ENCODE measurements at regions not wholly inside any gene's neighbourhood (a gene's known extent, or its start where the extent isn't known, plus 50 kb on each side); places are given as distances from the start of the nearest gene placed in this dataset.

GRCh38 chr16:26525856-26526255 is 540.9 kb upstream of the C16orf82 start:
- TF ChIP-seq CTCF (CRISPR knock-in tag; IDR thresholded peaks at IDR 0.05) (no peak), THAP9 (CRISPR knock-in tag; IDR thresholded peaks at IDR 0.05; ENCODE audit: borderline replicate concordance) (no peak), ZC3H13 (CRISPR knock-in tag; IDR thresholded peaks at IDR 0.05) (no peak), ZKSCAN8 (CRISPR knock-in tag; IDR thresholded peaks at IDR 0.05; ENCODE audit: borderline replicate concordance) (no peak), ZNF558 (CRISPR knock-in tag; IDR thresholded peaks at IDR 0.05; ENCODE audit: borderline replicate concordance) (no peak), ISX (CRISPR knock-in tag; conservative IDR thresholded peaks at IDR 0.05) (no peak), TCF7 (IDR thresholded peaks at IDR 0.05; ENCODE audit: low read depth) (no peak), ZNF788 (CRISPR knock-in tag; IDR thresholded peaks at IDR 0.05; ENCODE audit: borderline replicate concordance) (no peak), MED8 (CRISPR knock-in tag; IDR thresholded peaks at IDR 0.05; ENCODE audit: insufficient replicate concordance) (no peak), MYC (CRISPR knock-in tag; IDR thresholded peaks at IDR 0.05; ENCODE audit: borderline replicate concordance) (no peak), MTF1 (CRISPR knock-in tag; IDR thresholded peaks at IDR 0.05) (no peak), CREB1 (IDR thresholded peaks at IDR 0.05) (peak; percentile 92), CREB1 (CRISPR knock-in tag; IDR thresholded peaks at IDR 0.05) (no peak), KAT7 (CRISPR knock-in tag; IDR thresholded peaks at IDR 0.05; ENCODE audit: borderline replicate concordance) (no peak)
- TF ChIP-seq, protein P1, sequence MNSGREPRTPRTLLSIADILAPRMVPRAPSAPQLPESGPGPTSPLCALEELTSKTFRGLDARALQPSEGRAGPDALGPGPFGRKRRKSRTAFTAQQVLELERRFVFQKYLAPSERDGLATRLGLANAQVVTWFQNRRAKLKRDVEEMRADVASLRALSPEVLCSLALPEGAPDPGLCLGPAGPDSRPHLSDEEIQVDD (CRISPR knock-in tag; IDR thresholded peaks at IDR 0.05; ENCODE audit: borderline replicate concordance) = no peak

Measured in HepG2 (cell line).